ENCODE measurements at regions not wholly inside any gene's neighbourhood (a gene's known extent, or its start where the extent isn't known, plus 50 kb on each side); places are given as distances from the start of the nearest gene placed in this dataset.

GRCh38 chr1:244218220-244218619 lies 167.1 kb downstream of the ZBTB18 start:
- TF ChIP-seq EP300 (IDR thresholded peaks at IDR 0.05) (no peak), CTCF (IDR thresholded peaks at IDR 0.05) (no peak), POLR2A (IDR thresholded peaks at IDR 0.05) (no peak), POLR2AphosphoS5 (IDR thresholded peaks at IDR 0.05) (no peak)
- no peak for ATAC-seq
- Histone ChIP-seq H3K4me1 (peaks cover 0 to 17% (median 0%) of the 10 kb centered on the region in 3 donors), H3K4me3 (no peak overlapping the region), H3K9me3 (no peaks in the 10 kb centered on the region), H3K27ac (no peak overlapping the region), H3K36me3 (no peaks in the 10 kb centered on the region), H3K27me3 (no peaks in the 10 kb centered on the region)
- WGBS, 2 donors (ENCODE audit: low coverage in 1 of 2): 74% methylated on average over 9 of the region's 9 CpGs; no CpG with 5 or more reads in 1 of the 2 donors

- no peak for TF ChIP-seq POLR2A (IDR thresholded peaks at IDR 0.05)
- TF ChIP-seq EP300 (IDR thresholded peaks at IDR 0.05): no peak
- TF ChIP-seq CTCF (IDR thresholded peaks at IDR 0.05): no peak
- no peak for TF ChIP-seq POLR2AphosphoS5 (IDR thresholded peaks at IDR 0.05)
- H3K4me1 ChIP-seq: peaks cover 0 to 8% (median 0%) of the 10 kb centered on the region in 3 donors
- ATAC-seq: no peak
- H3K4me3 ChIP-seq: no peak overlapping the region
- H3K9me3 ChIP-seq: no peaks in the 10 kb centered on the region
- no peaks in the 10 kb centered on the region for H3K36me3 ChIP-seq
- no peak overlapping the region for H3K27ac ChIP-seq
- no peaks in the 10 kb centered on the region for H3K27me3 ChIP-seq
These were observed 168.1 kb downstream of the ZBTB18 start for GRCh38 chr1:244219149-244219548.

GRCh38 chr1:244219802-244220201 lies 168.7 kb downstream of the ZBTB18 start:
- 47 to 69% methylated on average over 2 of the region's 5 CpGs for WGBS, 2 donors (ENCODE audit: low coverage in 1 of 2)
- no peak for ATAC-seq
- H3K4me1 ChIP-seq: peaks cover 0 to 1% (median 0%) of the 10 kb centered on the region in 3 donors

GRCh38 chr1:244220410-244220809 lies 169.3 kb downstream of the ZBTB18 start:
- no peak overlapping the region for H3K27ac ChIP-seq
- TF ChIP-seq EP300 (IDR thresholded peaks at IDR 0.05) (no peak), POLR2A (IDR thresholded peaks at IDR 0.05) (no peak), POLR2AphosphoS5 (IDR thresholded peaks at IDR 0.05) (no peak), CTCF (IDR thresholded peaks at IDR 0.05) (no peak)
- H3K4me1 ChIP-seq: no peaks in the 10 kb centered on the region
- H3K9me3 ChIP-seq: no peaks in the 10 kb centered on the region
- 81% methylated on average over 2 to 3 of the region's 3 CpGs for WGBS, 2 donors (ENCODE audit: low coverage in 1 of 2)
- ATAC-seq: no peak
- no peak overlapping the region for H3K4me3 ChIP-seq
- no peaks in the 10 kb centered on the region for H3K36me3 ChIP-seq
- peaks cover 2% of the 10 kb centered on the region for H3K27me3 ChIP-seq

More at GRCh38 chr1:244219802-244220201, 168.7 kb downstream of the ZBTB18 start:
- no peaks in the 10 kb centered on the region for H3K27me3 ChIP-seq
- no peaks in the 10 kb centered on the region for H3K9me3 ChIP-seq
- no peak overlapping the region for H3K27ac ChIP-seq
- H3K4me3 ChIP-seq: no peak overlapping the region
- no peak for TF ChIP-seq POLR2AphosphoS5 (IDR thresholded peaks at IDR 0.05)
- no peak for TF ChIP-seq EP300 (IDR thresholded peaks at IDR 0.05)
- TF ChIP-seq CTCF (IDR thresholded peaks at IDR 0.05): no peak
- TF ChIP-seq POLR2A (IDR thresholded peaks at IDR 0.05): no peak
- H3K36me3 ChIP-seq: no peaks in the 10 kb centered on the region

- H3K4me3 ChIP-seq: no peak overlapping the region
- no peak for TF ChIP-seq POLR2AphosphoS5 (IDR thresholded peaks at IDR 0.05)
- TF ChIP-seq EP300 (IDR thresholded peaks at IDR 0.05): no peak
- no peak for TF ChIP-seq CTCF (IDR thresholded peaks at IDR 0.05)
- no peak for TF ChIP-seq POLR2A (IDR thresholded peaks at IDR 0.05)
- WGBS, 2 donors (ENCODE audit: low coverage in 1 of 2): 27 to 67% methylated on average over 1 to 3 of the region's 4 CpGs
These were observed 170.9 kb downstream of the ZBTB18 start for GRCh38 chr1:244221991-244222390.

More at GRCh38 chr1:244221991-244222390, 170.9 kb downstream of the ZBTB18 start:
- Histone ChIP-seq H3K4me1 (no peaks in the 10 kb centered on the region), H3K36me3 (no peaks in the 10 kb centered on the region), H3K27ac (no peak overlapping the region), H3K27me3 (peaks cover 7% of the 10 kb centered on the region), H3K9me3 (no peaks in the 10 kb centered on the region)
- ATAC-seq: no peak
